Heart left ventricle (tissue), 16 donors: ENCODE measurements at regions not wholly inside any gene's neighbourhood (a gene's known extent, or its start where the extent isn't known, plus 50 kb on each side); places are given as distances from the start of the nearest gene placed in this dataset.
"Not testable (repeated sequence)": the region's sequence is repeated elsewhere in the genome, so short reads cannot be mapped to it uniquely, and the experiment has no call there.

Source experiments
- ATAC-seq, 4 donors: fragments of 200-7000 bp; cut with Tn5 transposase; one replicate each; pipeline ENCODE4 v1.9.1; 2020 to 2022; ENCODE audit warnings: moderate library complexity in 4 of 4, mild to moderate bottlenecking in 3 of 4, moderate number of reproducible peaks in 1 of 4
- DNase-seq, 5 donors: peaks; one replicate each; pipeline ENCODE4 v3.0.0-alpha.2; 2020
- H3K27ac ChIP-seq, 12 donors: fragments of 200-600 bp; sonication (generic) in 4 of 12; one replicate each; pipeline versions ENCODE4 v1.5.0 to v1.8.0; 2016 to 2022; ENCODE audit warnings: mild to moderate bottlenecking in 2 of 12
- H3K27me3 ChIP-seq, 9 donors: fragments of 200-600 bp; sonication (generic) in 2 of 9; one replicate each; pipeline versions ENCODE4 v1.5.1 to v1.8.0; 2016 to 2022; ENCODE audit warnings: mild to moderate bottlenecking in 3 of 9
- H3K36me3 ChIP-seq, 9 donors: fragments of 200-600 bp; sonication (generic) in 2 of 9; one replicate each; pipeline versions ENCODE4 v1.5.0 to v1.8.0; 2018 to 2022; ENCODE audit warnings: mild to moderate bottlenecking in 2 of 9
- H3K4me1 ChIP-seq, 12 donors: fragments of 200-600 bp; sonication (generic) in 4 of 12; one replicate each; pipeline versions ENCODE4 v1.5.0 to v1.8.0; 2016 to 2022; ENCODE audit warnings: mild to moderate bottlenecking in 3 of 12
- H3K4me3 ChIP-seq, 12 donors: fragments of 200-600 bp; sonication (generic) in 4 of 12; one replicate each; pipeline versions ENCODE4 v1.5.0 to v1.8.0; 2017 to 2022; ENCODE audit warnings: mild to moderate bottlenecking in 9 of 12, moderate library complexity in 4 of 12
- H3K9me3 ChIP-seq, 12 donors: fragments of 200-600 bp; sonication (generic) in 4 of 12; one replicate each; pipeline versions ENCODE4 v1.5.0 to v1.8.0; 2016 to 2022; ENCODE audit warnings: mild to moderate bottlenecking in 1 of 12
- CTCF ChIP-seq, 12 donors: fragments of 200-600 bp; sonication (generic) in 4 of 12; IDR thresholded peaks; one replicate each; pipeline versions ENCODE4 v1.5.0 to v1.8.0; 2018 to 2022; ENCODE audit warnings: antibody characterized with exemption in 12 of 12, mild to moderate bottlenecking in 5 of 12
- POLR2A ChIP-seq, 2 donors: fragments of 450-650 bp; IDR thresholded peaks; one replicate each; pipeline ENCODE4 v1.6.1; 2017; ENCODE audit warnings: antibody characterized with exemption in 2 of 2, mild to moderate bottlenecking in 2 of 2, moderate library complexity in 2 of 2
- WGBS, 4 donors: extraction: QIAGEN DNeasy Blood & Tissue Kit in 2 of 4; methylation state at CpG; one replicate each; pipeline versions ENCODE4 v1.1.5 to v1.1.7; 2013 to 2018; 5-methylcytosine and 5-hydroxymethylcytosine counted together
- intact Hi-C, 10 donors: fragments of 100-400 bp; cut with DNase I; formaldehyde crosslinking; loops; one replicate each; pipeline versions ENCODE4 v1.11.1 to v1.14.2; 2022
- donor health status: ischemic (EF 13 %, LVEDD 7.1; RV severe dilation, severe dysfunction).
- donor health status: healthy with polysubstance abuse.
- donor health status: DM: no; HTN: yes; CAD: no.
- donor health status: DM: no; HTN: no; CAD: no.
- donor health status: ischemic (EF 25% LVEDD 6.9; RV normal size, moderate dysfunction).
- donor health status: ischemic (EF 25% LVEDD 5.7; RV mildly dilated, moderate dysfunction).
- donor health status: healthy.
- donor health status: DM: yes; HTN: yes; CAD: no.
- donor health status: ischemic (EF 35%, LVEDD 5.7; RV mildly dilated, moderate dysfunction).
- donor health status: nonischemic (EF 11% LVEDD 7.7; RV severe dilation, severe dysfunction).
- donor health status: DM: yes; HTN: yes; CAD: no.
- donor health status: PGD.
- donor health status: ischemic (EF 29% LVEDD 5.4; RV normal size, mild dysfunction).
- donor health status: nonischemic (EF 23%, LVEDD 6.1; RV moderate dilation, normal function).

GRCh38 chr22:16391417-16391930, 201.1 kb downstream of the CCT8L2 start:
- H3K36me3 ChIP-seq, H3K9me3 ChIP-seq, H3K27ac ChIP-seq, DNase-seq, ATAC-seq, intact Hi-C loops, H3K4me1 ChIP-seq, H3K4me3 ChIP-seq: not testable (repeated sequence)
- 48 to 87% (median 66%) methylated on average over 10 to 20 of the region's 20 CpGs for WGBS, 4 donors
- H3K27me3 ChIP-seq = peaks cover 0 to 15% (median 4%) of the 10 kb centered on the region in 9 donors

DNA sequence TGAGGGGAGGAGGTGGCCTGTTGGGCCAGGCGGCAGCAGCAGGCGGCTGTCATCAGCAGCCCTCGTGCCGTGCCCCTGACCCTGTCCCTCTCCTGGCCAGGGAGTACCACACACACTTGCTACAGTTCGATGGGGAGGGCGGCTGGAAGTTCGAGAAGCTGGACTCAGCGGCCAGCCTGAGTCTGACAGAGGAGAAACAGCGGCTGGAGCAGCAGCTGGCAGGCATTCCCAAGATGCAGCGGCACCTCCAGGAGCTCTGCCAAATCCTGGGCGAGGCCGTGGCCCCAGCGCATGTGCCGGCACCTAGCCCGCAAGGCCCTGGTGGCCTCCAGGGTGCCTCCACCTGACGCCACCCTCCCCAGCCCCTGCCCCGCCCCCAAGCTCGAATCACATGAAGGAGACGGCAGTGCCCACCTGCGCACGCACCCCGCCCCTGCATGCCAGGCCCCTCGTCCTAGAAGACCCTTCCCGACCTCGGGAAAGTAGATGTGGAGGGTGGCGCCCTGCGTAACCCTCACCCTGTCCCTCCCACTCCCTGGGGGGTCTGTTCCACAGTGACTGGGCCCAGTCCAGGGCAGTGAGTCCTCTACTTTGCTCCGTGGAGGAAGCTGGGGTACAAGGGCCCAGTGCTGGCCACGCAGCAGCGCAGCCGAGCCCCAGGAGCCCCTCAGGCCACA, 201.9 kb downstream of the CCT8L2 start:
- 84 to 100% (median 87%) methylated on average over 3 to 31 of the region's 31 CpGs for WGBS, 4 donors
- DNase-seq, H3K9me3 ChIP-seq, H3K27ac ChIP-seq, H3K4me1 ChIP-seq, H3K4me3 ChIP-seq, ATAC-seq, intact Hi-C loops, H3K36me3 ChIP-seq: not testable (repeated sequence)
- peaks cover 0 to 15% (median 4%) of the 10 kb centered on the region in 9 donors for H3K27me3 ChIP-seq

- 76 to 88% (median 83%) methylated on average over 7 to 11 of the region's 11 CpGs for WGBS, 4 donors
- H3K4me1 ChIP-seq, H3K4me3 ChIP-seq, ATAC-seq, H3K36me3 ChIP-seq, H3K27ac ChIP-seq, intact Hi-C loops, H3K9me3 ChIP-seq, DNase-seq: not testable (repeated sequence)
- H3K27me3 ChIP-seq = peaks cover 0 to 15% (median 4%) of the 10 kb centered on the region in 9 donors
Measured at GRCh38 chr22:16390046-16390445, 202.6 kb downstream of the CCT8L2 start.

- H3K27me3 ChIP-seq = peaks cover 0 to 15% (median 4%) of the 10 kb centered on the region in 9 donors
- H3K4me3 ChIP-seq, DNase-seq, ATAC-seq, intact Hi-C loops, H3K27ac ChIP-seq, H3K4me1 ChIP-seq, H3K36me3 ChIP-seq, H3K9me3 ChIP-seq: not testable (repeated sequence)
- WGBS, 4 donors = 62 to 88% (median 75%) methylated on average over 11 to 12 of the region's 12 CpGs
Measured at GRCh38 chr22:16389256-16389655, 203.4 kb downstream of the CCT8L2 start.

DNA sequence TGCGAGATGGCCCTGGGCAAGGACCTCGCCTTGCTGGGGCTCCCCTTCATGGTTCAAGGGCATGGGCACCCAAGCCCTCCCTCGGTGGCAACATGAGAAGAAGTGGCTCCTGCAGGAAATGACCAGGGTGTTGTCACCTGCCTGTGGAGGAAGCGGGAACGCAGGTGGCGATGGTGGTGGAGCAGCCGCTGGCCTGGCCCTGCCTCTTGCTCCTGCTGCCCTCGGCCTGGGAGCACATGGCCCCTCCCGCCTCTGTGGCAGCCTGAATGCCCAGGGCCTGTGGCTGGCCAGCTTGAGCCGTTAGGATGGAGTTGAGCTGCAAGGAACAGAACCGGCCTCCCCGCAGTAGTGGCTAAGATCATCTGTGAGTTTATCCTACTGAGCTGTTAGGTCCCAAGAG, 204.0 kb downstream of the CCT8L2 start:
- intact Hi-C loops, ATAC-seq, H3K9me3 ChIP-seq, H3K4me1 ChIP-seq, DNase-seq, H3K27ac ChIP-seq, H3K4me3 ChIP-seq, H3K36me3 ChIP-seq: not testable (repeated sequence)
- 75 to 100% (median 84%) methylated on average over 3 to 12 of the region's 12 CpGs for WGBS, 4 donors
- H3K27me3 ChIP-seq = peaks cover 0 to 15% (median 4%) of the 10 kb centered on the region in 9 donors

GRCh38 chr22:16388127-16388526, 204.5 kb downstream of the CCT8L2 start:
- H3K9me3 ChIP-seq, DNase-seq, intact Hi-C loops, H3K27ac ChIP-seq, H3K4me1 ChIP-seq, H3K36me3 ChIP-seq, H3K4me3 ChIP-seq, ATAC-seq: not testable (repeated sequence)
- H3K27me3 ChIP-seq = peaks cover 0 to 15% (median 4%) of the 10 kb centered on the region in 9 donors
- WGBS, 4 donors = 65 to 82% (median 78%) methylated on average over 9 to 10 of the region's 10 CpGs

DNA sequence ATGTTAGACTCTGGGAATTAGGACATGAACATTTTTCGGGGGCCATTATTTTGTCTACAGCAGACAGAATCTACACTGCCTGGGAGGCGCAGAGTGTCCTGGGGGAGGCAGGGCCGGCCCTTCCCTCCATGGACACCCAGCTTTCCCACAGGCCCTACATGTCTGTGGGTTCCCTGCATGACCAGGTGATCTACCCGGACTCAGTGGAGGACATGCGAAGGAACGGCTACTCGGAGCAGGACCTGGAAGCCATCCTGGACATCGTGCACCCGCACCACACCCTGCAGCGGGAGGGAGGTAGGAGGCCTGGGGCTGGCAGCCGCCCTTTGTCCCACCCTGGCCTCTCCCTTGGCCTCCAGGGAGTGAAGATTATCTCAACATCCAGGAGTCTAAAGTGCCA, 205.1 kb downstream of the CCT8L2 start:
- WGBS, 4 donors = 80 to 86% (median 82%) methylated on average over 5 to 11 of the region's 11 CpGs
- H3K4me3 ChIP-seq, H3K9me3 ChIP-seq, intact Hi-C loops, DNase-seq, H3K4me1 ChIP-seq, ATAC-seq, H3K27ac ChIP-seq, H3K36me3 ChIP-seq: not testable (repeated sequence)
- peaks cover 0 to 15% (median 4%) of the 10 kb centered on the region in 9 donors for H3K27me3 ChIP-seq

DNA sequence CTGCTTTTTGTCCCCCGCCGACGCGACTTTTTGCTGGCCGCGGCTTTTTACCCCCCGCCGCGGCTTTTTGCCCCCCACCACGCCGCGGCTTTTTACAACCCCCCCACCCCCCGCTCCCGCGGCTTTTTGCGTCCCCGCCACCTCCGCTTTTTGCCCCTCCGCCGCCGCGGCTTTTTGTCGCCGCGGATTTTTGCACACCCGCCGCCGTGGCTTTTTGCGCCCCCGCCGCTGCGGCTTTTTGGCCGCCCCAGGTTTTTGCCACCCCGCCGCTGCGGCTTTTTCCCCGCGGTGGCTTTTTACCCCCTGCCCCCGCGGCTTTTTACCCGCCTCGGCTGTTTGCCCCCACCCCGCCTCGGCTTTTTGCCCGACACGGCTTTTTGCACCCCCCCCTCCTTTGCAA, 205.5 kb downstream of the CCT8L2 start:
- no peak for ATAC-seq
- H3K27ac ChIP-seq = no peak overlapping the region
- H3K4me1 ChIP-seq = no peaks in the 10 kb centered on the region
- H3K4me3 ChIP-seq = peak overlapping the region in 1 of 12 donors; percentile 24
- 6 to 46% (median 23%) methylated on average over 24 to 46 of the region's 46 CpGs for WGBS, 4 donors
- no peak for DNase-seq
- no peaks in the 10 kb centered on the region for H3K36me3 ChIP-seq
- H3K27me3 ChIP-seq = peaks cover 0 to 15% (median 4%) of the 10 kb centered on the region in 9 donors
- no peaks in the 10 kb centered on the region for H3K9me3 ChIP-seq
- intact Hi-C loops = no loop called here
- no peak for TF ChIP-seq CTCF (IDR thresholded peaks at IDR 0.05)
- no peak for TF ChIP-seq POLR2A (IDR thresholded peaks at IDR 0.05)

- DNase-seq, H3K27ac ChIP-seq, H3K9me3 ChIP-seq, H3K27me3 ChIP-seq, ATAC-seq, intact Hi-C loops, H3K4me3 ChIP-seq, H3K4me1 ChIP-seq, H3K36me3 ChIP-seq: not testable (repeated sequence)
- no CpG with 5 or more reads among the region's 8 CpGs for WGBS, 4 donors
Measured at GRCh38 chr22:16361328-16361727, 231.3 kb downstream of the CCT8L2 start.

DNA sequence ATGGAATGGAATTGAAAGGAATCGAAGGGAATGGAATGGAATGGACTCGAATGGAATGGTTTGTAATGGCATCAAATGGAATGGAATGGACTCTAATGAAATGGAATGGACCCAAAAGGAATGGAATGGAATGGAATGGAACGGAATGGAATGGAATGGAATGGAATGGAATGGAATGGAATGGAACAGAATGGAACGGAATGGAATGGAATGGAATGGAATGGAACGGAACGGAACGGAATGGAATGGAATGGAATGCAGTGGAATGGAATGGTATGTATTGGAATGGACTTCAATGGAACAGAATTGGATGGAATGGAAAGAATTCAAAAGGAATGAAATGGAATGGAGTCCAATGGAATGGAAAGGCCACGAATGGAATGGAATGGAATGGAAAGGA, 240.0 kb downstream of the CCT8L2 start:
- H3K4me3 ChIP-seq, H3K4me1 ChIP-seq, H3K36me3 ChIP-seq, H3K9me3 ChIP-seq, DNase-seq, H3K27ac ChIP-seq, H3K27me3 ChIP-seq, intact Hi-C loops: not testable (repeated sequence)
- ATAC-seq = peak in 3 of 4 donors; percentile 67 to 78 (median 70)
- no CpG with 5 or more reads among the region's 8 CpGs for WGBS, 4 donors
